Esophagus muscularis mucosa (tissue), 3 donors: ENCODE measurements at regions not wholly inside any gene's neighbourhood (a gene's known extent, or its start where the extent isn't known, plus 50 kb on each side); places are given as distances from the start of the nearest gene placed in this dataset.

Experiments used
- POLR2A ChIP-seq: fragments of 450-650 bp; IDR thresholded peaks from one replicate; pipeline ENCODE4 v1.6.1; 2017; ENCODE audit warnings: antibody characterized with exemption, moderate library complexity, mild to moderate bottlenecking, low read depth
- TF ChIP-seq, protein P1 (sequence below), 3 experiments: fragments of 200-600 bp in 2 of 3; fragments of 450-650 bp in 1 of 3; sonication (generic) in 2 of 3; IDR thresholded peaks; one replicate each; pipeline ENCODE4 v1.5.1; 2017 to 2019; ENCODE audit warnings: antibody characterized with exemption in 3 of 3, mild to moderate bottlenecking in 2 of 3, moderate library complexity in 1 of 3

DNA sequence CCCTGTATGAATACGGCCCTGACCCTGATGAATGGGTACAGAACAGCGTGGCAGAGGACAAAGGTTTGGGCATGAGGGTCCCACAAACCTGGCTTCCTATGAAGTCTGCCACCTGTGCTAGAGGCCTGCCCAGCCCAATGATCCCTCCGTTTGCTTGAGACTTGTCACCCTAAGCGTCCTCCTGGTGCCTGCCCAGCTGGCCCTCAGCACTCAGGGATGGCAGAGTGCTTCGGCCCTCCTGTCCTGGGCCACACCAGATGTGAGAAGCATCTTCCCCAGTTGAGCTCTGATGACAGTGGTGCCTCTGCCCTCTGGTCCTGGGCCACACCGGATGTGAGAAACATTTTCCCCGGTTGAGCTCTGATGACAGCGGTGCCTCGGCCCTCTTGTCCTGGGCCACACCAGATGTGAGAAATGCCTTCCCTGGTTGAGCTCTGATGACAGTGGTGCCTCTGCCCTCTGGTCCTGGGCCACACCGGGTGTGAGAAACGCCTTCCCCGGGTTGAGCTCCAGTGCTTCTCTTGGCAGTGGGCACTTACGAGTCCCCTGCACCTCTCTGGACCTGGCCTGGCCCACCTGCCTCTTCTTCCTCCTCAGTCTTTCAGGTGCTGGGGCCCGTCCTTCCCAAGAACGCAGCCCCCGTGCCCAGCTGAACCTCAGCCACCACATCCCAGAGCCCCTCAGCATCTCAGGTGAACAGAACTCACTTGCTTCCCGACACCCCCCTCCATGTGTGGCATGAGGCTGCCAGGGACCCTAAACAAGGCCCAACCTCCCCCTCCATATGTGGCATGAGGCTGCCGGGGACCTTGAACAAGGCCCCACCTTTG lies 253.1 kb upstream of the IRX1 start:
- TF ChIP-seq, protein P1, sequence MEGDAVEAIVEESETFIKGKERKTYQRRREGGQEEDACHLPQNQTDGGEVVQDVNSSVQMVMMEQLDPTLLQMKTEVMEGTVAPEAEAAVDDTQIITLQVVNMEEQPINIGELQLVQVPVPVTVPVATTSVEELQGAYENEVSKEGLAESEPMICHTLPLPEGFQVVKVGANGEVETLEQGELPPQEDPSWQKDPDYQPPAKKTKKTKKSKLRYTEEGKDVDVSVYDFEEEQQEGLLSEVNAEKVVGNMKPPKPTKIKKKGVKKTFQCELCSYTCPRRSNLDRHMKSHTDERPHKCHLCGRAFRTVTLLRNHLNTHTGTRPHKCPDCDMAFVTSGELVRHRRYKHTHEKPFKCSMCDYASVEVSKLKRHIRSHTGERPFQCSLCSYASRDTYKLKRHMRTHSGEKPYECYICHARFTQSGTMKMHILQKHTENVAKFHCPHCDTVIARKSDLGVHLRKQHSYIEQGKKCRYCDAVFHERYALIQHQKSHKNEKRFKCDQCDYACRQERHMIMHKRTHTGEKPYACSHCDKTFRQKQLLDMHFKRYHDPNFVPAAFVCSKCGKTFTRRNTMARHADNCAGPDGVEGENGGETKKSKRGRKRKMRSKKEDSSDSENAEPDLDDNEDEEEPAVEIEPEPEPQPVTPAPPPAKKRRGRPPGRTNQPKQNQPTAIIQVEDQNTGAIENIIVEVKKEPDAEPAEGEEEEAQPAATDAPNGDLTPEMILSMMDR (IDR thresholded peaks at IDR 0.05): no peak
- TF ChIP-seq POLR2A: no peak
